ENCODE measurements at regions not wholly inside any gene's neighbourhood (a gene's known extent, or its start where the extent isn't known, plus 50 kb on each side); places are given as distances from the start of the nearest gene placed in this dataset.

DNA sequence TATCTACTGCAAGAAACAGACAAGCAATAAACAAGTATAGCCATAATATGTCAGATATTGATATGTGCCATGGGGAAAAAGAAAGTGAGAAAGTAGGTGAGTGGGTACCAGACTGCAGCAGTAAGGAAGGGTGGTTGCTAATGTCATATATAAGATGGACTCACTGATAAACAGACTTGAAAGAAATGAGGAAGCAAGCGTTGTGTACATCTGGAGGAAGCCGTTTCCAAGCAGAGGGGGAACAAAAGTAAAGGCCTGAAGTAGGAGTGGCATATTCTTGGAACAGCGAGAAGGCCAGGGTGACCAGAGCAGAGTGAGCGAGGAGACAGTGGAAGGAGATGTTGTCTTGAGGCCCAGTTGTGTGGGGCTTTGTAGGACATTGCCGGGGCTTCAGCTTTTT is 142.2 kb upstream of the MAP3K1 start (continued):
- TF ChIP-seq YY1 (IDR thresholded peaks at IDR 0.05; ENCODE audit: borderline replicate concordance in 1 of 3, control insufficient read depth in 1 of 3, extremely low read depth in 1 of 3, insufficient read depth in 3 of 3, insufficient read length in 1 of 3, insufficient replicate concordance in 2 of 3, low read depth in 1 of 3, low read length in 2 of 3) (no peak), ATF7 (IDR thresholded peaks at IDR 0.05) (no peak), ZNF140 (CRISPR knock-in tag; IDR thresholded peaks at IDR 0.05) (no peak), FOXK1 (CRISPR knock-in tag; IDR thresholded peaks at IDR 0.05; ENCODE audit: borderline replicate concordance) (no peak), SRSF7 (optimal IDR thresholded peaks at IDR 0.05; ENCODE audit: low read depth, low read length) (no peak)
- TF ChIP-seq, protein P1, sequence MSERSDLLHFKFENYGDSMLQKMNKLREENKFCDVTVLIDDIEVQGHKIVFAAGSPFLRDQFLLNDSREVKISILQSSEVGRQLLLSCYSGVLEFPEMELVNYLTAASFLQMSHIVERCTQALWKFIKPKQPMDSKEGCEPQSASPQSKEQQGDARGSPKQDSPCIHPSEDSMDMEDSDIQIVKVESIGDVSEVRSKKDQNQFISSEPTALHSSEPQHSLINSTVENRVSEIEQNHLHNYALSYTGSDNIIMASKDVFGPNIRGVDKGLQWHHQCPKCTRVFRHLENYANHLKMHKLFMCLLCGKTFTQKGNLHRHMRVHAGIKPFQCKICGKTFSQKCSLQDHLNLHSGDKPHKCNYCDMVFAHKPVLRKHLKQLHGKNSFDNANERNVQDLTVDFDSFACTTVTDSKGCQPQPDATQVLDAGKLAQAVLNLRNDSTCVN (CRISPR knock-in tag; IDR thresholded peaks at IDR 0.05): no peak
- TF ChIP-seq, protein P2, sequence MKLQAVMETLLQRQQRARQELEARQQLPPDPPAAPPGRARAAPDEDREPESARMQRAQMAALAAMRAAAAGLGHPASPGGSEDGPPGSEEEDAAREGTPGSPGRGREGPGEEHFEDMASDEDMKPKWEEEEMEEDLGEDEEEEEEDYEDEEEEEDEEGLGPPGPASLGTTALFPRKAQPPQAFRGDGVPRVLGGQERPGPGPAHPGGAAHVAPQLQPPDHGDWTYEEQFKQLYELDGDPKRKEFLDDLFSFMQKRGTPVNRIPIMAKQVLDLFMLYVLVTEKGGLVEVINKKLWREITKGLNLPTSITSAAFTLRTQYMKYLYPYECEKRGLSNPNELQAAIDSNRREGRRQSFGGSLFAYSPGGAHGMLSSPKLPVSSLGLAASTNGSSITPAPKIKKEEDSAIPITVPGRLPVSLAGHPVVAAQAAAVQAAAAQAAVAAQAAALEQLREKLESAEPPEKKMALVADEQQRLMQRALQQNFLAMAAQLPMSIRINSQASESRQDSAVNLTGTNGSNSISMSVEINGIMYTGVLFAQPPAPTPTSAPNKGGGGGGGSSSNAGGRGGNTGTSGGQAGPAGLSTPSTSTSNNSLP (IDR thresholded peaks at IDR 0.05; ENCODE audit: borderline replicate concordance, low read depth, low read length): no peak
- TF ChIP-seq, protein P3, sequence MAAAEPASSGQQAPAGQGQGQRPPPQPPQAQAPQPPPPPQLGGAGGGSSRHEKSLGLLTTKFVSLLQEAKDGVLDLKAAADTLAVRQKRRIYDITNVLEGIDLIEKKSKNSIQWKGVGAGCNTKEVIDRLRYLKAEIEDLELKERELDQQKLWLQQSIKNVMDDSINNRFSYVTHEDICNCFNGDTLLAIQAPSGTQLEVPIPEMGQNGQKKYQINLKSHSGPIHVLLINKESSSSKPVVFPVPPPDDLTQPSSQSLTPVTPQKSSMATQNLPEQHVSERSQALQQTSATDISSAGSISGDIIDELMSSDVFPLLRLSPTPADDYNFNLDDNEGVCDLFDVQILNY (CRISPR knock-in tag; IDR thresholded peaks at IDR 0.05): no peak
- TF ChIP-seq, protein P4, sequence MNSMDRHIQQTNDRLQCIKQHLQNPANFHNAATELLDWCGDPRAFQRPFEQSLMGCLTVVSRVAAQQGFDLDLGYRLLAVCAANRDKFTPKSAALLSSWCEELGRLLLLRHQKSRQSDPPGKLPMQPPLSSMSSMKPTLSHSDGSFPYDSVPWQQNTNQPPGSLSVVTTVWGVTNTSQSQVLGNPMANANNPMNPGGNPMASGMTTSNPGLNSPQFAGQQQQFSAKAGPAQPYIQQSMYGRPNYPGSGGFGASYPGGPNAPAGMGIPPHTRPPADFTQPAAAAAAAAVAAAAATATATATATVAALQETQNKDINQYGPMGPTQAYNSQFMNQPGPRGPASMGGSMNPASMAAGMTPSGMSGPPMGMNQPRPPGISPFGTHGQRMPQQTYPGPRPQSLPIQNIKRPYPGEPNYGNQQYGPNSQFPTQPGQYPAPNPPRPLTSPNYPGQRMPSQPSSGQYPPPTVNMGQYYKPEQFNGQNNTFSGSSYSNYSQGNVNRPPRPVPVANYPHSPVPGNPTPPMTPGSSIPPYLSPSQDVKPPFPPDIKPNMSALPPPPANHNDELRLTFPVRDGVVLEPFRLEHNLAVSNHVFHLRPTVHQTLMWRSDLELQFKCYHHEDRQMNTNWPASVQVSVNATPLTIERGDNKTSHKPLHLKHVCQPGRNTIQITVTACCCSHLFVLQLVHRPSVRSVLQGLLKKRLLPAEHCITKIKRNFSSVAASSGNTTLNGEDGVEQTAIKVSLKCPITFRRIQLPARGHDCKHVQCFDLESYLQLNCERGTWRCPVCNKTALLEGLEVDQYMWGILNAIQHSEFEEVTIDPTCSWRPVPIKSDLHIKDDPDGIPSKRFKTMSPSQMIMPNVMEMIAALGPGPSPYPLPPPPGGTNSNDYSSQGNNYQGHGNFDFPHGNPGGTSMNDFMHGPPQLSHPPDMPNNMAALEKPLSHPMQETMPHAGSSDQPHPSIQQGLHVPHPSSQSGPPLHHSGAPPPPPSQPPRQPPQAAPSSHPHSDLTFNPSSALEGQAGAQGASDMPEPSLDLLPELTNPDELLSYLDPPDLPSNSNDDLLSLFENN (IDR thresholded peaks at IDR 0.05; ENCODE audit: low read depth in 2 of 2, low read length in 2 of 2): no peak
- TF ChIP-seq, protein P5, sequence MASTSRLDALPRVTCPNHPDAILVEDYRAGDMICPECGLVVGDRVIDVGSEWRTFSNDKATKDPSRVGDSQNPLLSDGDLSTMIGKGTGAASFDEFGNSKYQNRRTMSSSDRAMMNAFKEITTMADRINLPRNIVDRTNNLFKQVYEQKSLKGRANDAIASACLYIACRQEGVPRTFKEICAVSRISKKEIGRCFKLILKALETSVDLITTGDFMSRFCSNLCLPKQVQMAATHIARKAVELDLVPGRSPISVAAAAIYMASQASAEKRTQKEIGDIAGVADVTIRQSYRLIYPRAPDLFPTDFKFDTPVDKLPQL (IDR thresholded peaks at IDR 0.05; ENCODE audit: extremely low read depth, insufficient read length): no peak

Measured in K562 (cell line).